GM03348 (cell line): ENCODE measurements at regions not wholly inside any gene's neighbourhood (a gene's known extent, or its start where the extent isn't known, plus 50 kb on each side); places are given as distances from the start of the nearest gene placed in this dataset.
"Not testable (repeated sequence)": the region's sequence is repeated elsewhere in the genome, so short reads cannot be mapped to it uniquely, and the experiment has no call there.

Source experiments
- DNase-seq: peaks from one replicate; pipeline ENCODE4 v3.0.0; 2012; ENCODE audit warnings: low spot score

DNA sequence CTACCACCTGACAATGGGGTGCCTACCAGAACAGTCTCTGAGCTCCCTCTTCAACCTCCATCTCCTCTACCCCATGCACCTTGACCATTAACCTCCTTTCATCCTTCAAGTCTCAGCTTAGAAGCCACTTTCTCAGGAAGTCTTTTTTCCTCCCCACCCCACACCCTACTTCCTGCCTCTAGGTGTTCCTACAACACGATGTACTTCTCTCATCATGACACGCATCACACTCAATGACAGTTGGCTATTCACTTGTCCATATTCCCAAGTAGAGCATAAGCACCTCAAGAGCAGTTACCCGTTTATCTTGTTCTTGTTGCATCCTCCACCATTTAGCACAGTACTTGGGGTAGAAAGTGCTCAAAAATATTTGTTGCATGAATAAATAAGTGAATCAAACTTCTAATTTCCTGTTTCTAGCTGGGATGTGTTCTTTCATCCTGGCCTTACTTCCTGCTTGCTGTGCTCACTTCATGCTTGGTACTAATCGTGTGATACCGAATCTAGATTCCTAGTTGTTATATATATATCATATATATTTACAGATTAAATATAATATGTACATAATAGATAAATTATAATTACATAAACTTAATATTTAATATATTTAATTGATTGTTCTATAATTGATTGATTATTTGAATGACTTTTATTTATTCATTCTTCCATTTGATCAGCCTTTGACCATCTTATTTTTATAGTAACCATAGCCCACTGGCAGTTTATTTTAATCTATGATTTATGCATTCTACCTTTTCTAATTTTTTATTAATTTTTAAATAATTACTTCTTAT is 177.5 kb upstream of the TMEM45B start:
- DNase-seq = no peak

DNA sequence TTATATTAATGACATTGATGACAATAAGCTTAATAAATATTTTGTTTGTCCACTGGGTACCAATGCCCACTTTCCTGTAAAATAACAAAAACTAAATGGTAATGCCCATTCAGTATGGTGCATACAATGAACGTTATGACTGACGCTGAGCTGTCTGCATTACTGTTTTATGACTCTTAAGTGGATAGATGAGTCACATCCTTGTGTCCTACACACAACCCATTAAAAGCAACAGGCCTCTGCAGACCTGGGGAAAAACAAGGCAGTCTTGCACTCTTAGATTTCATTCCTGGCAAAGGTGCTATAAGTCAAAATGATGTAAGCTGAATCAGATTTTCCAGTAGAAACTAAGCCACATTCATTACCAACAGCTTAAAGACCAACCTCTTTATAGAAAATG is 176.3 kb upstream of the TMEM45B start:
- peak; percentile 66 for DNase-seq

DNA sequence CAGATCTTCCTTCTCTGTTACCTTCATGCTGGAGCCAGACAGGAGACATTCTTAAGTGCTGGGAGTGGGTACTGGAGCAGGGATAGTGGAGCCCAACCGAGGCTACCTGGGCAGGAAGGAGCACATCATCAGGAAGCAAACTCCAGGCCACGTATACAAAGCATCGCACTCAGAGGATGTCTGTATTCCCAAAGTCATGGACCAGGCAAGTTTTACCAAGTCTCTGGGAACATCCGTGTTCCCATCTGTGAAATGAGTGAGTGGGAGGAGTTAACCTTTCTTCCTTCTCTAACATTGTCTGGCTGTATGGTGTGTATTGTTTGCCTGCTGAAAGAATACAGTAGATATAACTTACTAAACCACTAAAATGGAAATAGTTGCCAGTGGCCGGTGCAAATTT is 175.0 kb upstream of the TMEM45B start:
- no peak for DNase-seq

DNA sequence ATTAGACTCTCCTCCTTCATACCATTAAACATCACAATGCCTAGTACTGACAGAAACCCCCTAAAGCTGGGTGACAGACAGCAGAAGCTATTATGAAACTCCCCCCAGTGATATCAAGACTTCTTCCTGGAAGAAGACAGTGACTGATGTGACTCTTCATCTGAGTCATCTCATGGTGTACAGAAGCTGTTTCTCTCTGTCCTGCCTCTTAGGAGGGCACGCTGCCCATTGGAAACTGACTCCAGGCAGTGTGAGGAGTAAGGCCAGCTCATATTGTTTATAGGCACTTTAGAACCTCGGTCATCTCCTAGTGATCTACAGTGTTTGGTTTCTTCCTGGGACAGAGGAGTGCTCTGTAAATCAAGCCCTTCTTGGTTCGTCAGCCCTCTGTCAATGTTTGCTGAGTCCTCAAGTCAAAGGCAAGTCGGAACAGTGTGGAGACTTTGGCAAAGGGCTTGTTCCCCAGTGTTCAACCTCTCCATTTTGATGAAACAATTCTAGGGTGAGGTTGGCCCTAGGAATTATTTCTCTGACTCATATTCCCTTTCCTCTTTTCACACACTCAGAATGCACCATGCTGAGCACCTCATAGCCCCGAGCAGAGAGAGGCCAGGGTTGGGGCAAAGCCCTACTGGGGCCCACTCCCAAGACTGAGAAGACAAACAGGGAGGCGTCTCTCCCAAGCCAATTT is 172.5 kb upstream of the TMEM45B start:
- peak; percentile 46 for DNase-seq

DNA sequence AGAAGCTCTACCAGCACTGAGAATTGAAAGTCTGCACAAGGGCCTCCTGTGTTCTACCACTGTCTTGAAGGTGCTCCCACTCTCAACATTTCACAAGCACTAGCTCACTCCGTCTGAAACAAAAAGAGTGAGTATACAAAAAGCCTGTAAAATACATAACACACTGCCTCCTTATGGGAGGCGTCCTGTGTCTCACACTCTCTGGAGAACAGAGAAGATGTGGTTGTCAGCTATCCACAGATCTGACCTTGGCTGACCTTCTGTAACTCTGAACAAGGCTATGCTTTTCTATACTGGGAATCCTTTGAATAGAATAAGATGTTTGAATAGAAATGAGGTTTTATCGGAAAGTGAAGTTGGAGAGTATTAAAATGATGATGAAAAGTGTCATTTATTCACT is 171.3 kb upstream of the TMEM45B start:
- no peak for DNase-seq

DNA sequence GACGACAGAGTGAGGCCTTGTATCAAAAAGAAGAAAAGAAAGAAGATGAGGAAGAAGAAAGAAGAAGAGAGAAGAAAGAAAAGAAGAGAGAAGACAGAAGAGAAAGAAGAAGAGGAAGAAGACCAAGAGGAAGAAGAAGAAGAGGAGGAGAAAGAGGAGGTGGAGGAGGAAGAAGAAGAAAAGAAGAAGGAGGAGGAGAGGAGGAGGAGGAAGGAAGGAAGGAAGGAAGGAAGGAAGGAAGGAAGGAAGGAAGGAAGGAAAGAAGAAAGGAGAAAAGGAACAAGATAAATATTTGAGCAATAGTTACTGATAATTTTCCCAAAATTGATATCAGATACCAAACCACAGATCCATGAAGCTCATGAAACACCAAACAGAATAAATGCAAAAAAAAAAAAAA is 169.7 kb upstream of the TMEM45B start:
- no peak for DNase-seq

DNA sequence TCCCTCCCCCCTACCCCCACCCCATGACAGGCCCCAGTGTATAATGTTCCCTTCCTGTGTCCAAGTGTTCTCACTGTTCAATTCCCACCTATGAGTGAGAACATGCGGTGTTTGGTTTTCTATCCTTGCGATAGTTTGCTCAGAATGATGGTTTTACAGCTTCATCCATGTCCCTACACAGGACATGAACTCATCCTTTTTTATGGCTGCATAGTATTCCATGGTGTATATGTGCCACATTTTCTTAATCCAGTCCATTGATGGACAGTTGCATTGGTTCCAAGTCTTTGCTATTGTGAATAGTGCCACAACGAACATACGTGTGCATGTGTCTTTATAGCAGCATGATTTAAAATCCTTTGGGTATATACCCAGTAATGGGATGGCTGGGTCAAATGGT is 165.6 kb upstream of the TMEM45B start:
- not testable (repeated sequence) for DNase-seq

DNA sequence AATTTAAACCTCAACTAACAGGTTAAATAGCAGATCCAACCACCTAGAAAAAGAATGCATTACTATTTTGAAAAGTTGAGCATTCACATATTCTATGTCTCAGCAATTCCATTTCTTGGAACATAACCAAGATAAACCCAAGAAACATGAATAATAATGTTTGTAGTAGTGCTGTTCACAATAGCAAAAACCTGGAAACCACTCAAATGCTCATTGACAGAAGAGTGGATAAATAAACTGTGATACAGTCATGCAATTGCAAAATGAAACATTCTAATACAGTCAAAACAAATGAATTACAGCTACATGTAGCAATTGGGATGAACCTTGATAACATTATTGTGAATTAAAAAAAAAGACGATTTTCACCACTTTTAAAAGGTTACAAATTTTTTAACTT is 162.8 kb upstream of the TMEM45B start:
- DNase-seq = no peak

DNA sequence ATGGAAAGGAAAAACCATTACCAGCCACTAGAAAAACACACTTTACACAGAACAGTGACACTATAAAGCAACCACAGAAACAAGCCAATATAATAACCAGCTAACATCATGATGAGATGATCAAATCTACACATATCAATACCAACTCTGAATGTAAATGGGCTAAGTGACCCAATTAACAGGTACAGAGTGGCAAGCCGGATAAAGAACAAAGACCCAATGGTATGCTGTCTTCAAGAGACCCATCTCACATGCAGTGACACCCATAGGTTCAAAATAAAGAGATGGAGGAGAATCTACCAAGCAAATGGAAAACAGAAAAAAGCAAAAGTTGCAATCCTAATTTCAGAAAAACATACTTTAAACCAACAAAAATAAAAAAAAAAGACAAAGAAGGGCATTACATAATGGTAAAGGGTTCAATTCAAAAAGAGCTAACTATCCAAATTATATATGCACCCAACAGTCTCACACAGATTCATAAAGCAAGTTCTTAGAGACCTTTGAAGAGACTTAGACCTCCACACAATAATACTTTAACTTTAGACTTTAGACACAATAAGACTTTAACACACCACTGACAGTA is 160.3 kb upstream of the TMEM45B start:
- DNase-seq = no peak

DNA sequence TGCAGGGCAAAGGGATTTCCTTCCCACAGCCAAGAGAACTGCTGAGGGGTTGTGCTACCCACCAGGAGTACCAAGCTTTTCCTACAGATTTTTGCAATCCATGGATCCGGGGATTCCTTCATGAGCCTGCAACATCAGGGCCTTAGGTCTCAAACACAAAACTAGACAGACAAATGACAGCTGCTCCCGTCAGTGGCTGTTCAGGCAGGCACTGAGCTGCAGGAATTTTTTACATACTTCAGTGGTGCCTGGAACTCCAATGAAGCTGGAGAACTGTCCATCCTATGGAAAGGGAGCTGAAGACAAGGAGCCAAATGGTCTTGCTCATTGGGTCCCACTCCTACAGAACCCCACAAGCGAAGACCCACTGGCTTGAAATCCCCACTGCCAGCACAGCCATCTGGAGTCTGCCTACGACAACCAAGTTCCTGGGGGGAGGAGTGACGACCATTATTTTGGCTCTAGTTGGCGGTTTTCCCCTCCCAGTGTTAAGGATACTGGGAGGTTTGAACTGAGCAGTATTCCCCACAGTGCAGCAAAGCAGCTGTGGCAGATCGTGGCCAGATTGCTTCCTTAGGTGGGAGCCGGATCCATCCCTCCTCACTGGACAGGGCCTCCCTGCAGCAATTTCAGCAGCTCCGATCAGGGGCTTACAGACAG is 157.7 kb upstream of the TMEM45B start:
- DNase-seq = no peak

DNA sequence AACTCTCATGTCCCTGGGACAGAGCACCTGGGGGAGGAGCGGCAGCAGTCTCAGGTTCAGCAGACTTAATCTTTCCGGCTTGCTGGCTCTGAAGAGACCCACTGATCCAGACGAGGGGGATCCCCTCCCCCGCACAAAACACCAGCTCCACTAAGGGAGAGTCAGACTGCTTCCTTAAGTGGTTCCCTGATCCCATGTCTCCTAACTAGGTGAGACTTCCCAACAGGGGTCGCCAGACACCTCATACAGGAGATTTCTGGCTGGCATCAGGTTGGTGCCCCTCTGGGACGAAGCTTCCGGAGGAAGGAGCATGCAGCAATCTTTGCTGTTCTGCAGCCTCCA is 157.2 kb upstream of the TMEM45B start:
- DNase-seq = no peak

DNA sequence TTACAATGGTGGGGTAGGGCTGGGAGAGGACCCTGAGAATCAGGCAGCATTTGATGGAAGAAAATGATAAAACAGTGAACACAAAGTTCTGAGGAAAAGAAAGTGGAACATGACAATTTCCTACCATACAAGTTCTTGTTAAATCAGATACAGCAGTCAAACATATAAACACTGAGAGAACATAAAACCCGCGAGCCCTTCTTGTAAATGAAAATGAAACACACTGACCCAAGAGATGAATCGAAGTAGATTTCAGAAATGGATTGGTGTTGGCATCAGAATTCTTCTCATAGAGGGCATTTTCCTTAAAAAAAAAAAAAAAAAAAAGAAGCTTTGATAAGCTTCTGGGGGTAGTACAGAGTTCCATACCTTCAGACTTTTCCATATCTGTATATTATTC is 134.7 kb upstream of the TMEM45B start:
- no peak for DNase-seq

DNA sequence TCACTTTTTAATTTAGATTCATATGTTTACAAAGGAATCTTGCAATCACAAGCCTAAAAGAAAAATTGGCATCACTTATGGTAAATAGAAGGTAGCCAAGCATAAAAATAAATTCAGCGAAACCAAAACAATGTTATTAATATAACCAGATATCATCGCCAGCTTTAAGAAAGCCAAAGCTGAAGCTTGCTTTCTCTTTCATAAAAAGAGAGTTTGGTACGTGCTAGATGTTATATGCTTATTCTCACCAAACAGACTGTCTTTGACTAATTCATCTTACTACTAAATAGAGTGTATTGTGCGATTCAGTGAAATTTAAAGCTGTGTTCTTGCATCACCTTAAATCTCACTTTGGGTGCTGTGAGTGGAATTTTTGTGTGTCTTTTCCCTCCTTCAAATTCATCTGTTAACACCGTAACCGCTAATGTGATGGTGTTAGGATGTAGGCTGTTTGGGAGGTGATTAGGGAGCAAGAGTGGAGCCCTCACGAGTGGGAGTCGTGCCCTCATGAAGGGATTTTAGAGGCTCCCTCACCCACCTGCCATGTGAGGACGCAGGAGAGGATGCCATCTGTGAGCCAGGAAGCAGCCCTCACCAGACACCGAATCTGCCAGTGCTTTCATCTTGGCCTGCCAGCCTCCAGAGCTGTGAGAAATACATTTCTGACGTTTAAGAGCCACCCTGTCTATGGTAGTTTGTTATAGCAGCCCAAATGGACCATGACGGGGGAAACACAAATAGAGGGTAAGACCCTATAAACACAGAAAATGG is 134.1 kb upstream of the TMEM45B start:
- no peak for DNase-seq

DNA sequence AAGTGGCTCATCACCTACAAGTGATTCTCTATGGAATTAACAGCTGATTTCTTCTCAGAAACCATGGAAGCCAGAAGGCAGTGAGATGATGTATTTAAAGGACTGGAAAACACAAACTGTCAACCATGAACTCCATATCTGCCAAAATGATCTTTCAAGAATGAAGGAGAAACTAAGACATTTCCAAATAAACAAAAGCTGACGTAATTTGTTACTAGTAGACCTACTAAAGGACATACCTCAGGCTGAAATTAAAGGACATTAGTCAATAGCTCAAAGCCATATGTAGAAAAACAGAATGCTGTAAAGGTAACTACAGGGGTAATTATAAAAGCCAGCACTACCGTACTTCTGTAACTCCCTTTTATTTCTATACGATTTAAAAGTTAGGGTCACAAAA is 129.4 kb upstream of the TMEM45B start:
- no peak for DNase-seq

DNA sequence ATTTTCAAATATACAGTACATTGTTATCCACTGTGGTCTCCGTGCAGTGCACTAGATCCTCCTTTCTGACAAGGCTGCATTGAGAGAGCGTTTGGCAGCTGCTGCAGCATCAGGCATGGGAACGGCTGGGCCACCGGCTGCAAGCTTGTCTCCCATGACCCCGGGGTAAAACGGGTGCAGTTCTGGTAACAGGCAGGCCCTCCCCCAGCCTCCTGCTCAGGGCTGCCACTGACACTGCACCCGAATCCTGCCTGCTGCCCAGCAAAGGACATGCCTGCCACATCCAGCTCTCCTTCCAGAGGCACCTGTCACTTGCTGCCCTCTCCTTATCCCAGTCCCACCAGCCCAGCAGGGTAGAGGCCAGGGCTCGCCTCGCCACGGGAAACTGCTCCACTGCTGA is 124.5 kb upstream of the TMEM45B start:
- DNase-seq = no peak

DNA sequence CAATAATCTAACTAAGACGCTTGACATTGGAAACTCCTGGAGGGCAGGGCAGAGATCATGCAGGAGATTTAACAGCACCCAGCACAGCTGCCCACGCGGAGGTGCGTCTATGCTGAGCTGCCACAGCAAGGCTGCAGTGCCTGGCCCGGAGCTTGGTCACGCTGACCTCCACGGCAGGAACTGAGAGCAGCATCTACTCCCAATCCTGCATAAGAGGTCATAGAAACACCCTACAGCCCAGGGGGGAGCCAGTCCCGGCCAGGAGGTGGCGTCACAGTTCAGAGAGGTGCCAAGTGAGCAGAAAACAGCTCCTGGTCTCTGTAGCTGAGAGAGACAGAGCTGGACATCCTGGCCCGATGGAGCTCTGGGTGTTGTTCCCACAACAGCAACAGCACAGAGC is 121.1 kb upstream of the TMEM45B start:
- DNase-seq = no peak

DNA sequence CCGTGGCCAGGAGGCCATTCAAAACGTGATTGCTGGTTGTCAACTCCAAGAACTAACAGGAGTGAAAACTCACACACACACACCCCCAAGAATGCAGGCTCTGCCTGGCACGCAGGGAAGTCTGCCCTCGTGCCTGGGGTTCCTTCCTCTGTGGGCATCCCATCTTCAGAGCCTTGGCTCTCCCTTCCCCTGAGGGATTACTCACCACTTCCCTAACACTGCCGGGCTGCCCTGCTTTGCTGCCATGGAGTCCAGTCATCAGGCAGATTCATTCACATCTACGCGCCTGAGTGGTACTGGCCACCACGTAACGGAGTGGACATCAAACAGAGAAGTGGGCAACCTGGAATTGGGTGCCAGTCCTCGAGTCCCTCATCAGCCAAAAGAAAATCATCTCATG is 120.7 kb upstream of the TMEM45B start:
- no peak for DNase-seq

DNA sequence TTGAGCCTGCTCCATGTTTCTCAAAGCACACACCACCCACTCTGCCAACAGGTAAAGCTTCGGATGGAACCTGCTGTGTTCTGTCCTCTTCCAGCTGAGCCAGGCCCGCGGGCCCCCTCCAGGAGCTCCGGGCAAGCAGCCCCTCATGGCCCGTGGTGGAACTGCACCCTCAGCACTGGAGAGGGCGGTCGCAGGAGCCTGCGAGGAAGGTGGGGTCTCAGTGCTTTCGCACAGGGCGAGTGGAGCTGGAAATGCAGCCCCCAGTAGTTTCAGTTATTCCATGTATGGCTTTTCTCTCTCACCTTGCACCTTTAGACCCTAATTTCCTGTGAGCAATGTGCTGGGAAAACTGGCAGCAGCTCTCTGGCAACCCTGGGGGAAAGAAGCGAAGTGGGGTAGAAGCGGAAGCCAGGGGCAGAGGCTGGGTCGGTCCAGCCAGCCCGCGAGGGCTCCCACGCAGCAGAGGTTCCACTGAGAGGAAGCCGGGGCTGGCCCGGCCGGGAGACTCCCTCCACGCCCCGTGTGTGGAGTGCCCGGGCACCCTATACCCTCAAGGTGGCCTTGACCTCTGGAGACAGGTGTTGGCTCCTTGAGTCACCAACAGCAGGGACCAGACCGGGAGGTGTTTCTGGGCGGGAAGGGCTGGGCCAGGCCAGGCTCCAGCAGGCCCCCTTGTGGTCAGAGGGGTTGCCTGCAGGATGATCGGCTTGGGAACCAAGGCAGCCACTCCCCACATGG is 119.9 kb upstream of the TMEM45B start:
- DNase-seq = peak; percentile 61

DNA sequence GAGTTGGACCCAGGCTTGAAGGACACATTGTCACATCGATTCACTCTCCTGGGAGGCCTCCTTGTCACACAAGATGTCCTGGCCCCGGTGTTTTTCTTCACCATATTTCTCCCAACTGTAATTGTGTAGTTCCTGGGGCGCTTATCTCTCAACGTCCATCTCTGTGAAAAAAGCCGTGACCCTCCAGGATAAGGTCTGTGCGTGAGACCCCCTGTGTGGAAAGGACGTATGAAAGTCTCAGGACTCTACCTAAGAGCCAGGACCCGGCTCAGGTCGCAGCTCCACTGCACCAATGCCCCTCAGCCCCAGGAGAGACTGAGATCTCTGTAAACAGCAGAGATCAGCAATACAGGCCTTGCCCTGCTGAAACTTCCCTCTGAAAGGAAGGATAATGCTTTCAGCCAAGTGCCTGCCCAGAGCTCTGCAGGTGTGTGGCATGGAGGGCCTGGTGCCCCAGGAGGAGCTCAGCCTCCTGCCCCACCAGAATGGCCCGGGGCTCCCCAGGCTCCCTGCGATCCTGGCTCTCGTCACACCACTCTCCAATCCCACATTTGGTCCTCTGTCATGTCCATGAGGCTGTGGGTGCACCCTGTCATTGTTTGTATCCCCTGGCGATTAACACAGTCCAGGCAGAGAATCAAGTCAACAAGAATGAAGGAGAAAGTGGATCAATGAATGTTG is 119.2 kb upstream of the TMEM45B start:
- no peak for DNase-seq

DNA sequence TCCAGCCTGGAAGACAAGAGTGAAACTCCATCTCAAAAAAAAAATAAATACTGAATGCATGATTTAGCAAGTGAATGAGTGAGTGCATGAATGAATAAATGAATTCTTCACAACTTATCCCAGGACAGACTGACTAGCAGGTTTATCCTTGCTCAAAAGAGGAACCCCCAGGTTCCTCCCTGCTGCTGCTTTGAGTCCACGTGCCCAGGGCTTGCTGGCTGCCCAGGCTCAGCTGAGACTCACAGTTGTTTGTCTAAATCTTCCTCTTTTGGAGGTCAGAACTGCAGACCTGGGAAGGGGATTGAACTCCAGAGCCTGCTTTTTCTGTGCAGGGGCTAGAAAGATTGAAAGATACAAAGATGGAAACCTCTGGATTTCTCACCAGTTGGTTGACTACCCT is 117.4 kb upstream of the TMEM45B start:
- no peak for DNase-seq

DNA sequence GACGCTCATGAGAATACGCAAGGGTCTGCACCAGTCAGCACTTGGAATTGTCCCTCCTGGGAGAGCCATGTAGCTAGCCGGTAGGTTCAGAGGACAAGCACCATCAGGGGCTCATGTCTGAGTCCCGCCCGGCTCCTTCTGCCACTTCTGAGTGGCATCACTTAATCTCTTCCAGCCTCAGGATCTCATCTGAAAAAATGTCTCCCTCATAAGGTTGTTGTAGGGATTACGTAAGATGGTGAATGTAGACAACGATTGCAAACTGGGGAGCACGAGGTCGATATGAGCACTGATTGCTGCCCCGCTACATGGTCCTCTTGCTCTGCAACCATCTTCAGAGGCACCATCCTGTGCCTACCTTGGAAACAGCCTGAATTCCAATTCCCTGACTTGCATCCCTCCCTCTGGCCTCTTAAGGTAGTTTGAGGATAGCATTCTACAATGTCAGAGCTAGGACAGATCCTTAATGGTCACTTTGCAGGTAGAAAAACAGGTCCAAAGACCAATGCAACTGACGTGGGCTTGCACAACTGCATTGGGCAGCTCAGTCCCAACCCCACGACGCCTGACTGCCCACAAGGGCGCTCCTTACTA is 115.8 kb upstream of the TMEM45B start:
- no peak for DNase-seq
